T-cell (primary cell): ENCODE measurements at regions not wholly inside any gene's neighbourhood (a gene's known extent, or its start where the extent isn't known, plus 50 kb on each side); places are given as distances from the start of the nearest gene placed in this dataset.

ENCODE experiments used
- ATAC-seq, 4 experiments: fragments of 200-7000 bp in 3 of 4; fragments of 150-1000 bp in 1 of 4; cut with Tn5 transposase; replicated peaks in 1 of 4; 1 replicate in 3 of 4; 2 replicates in 1 of 4; pipeline ENCODE4 v1.10.0; 2021; ENCODE audit warnings: moderate library complexity in 3 of 4, mild to moderate bottlenecking in 2 of 4, moderate number of reproducible peaks in 1 of 4
- CTCF ChIA-PET, 2 donors: fragments of 300-600 bp; sonication (Branson Sonifier 250); formaldehyde crosslinking; loops; one replicate each; lab custom pipeline; 2022; ENCODE audit warnings: antibody characterized with exemption in 2 of 2; lab: Charles Lee
- POLR2A ChIA-PET, 2 donors: fragments of 300-600 bp; sonication (Branson Sonifier 250); formaldehyde crosslinking; loops; one replicate each; lab custom pipeline; 2022; ENCODE audit warnings: antibody characterized with exemption in 2 of 2; lab: Charles Lee
- DNase-seq, 35 experiments: peaks; one replicate each; pipeline versions ENCODE4 v3.0.0 to v3.0.0-alpha.2; 2013 to 2023
- H3K27ac ChIP-seq: one replicate; pipeline ENCODE4 v1.5.1; 2013; ENCODE audit warnings: low read length
- H3K27me3 ChIP-seq, 2 experiments: replicated peaks in 1 of 2; 1 replicate in 1 of 2; 2 replicates in 1 of 2; pipeline versions ENCODE4 v1.6.1 to v1.7.0; 2013; ENCODE audit warnings: low read length in 1 of 2, mixed read lengths in 1 of 2; ENCODE audit not compliant: control insufficient read depth in 2 of 2, insufficient read depth in 2 of 2; ENCODE audit errors: extremely low read depth in 1 of 2
- H3K36me3 ChIP-seq, 2 donors: 1 replicate in 1 of 2; 2 replicates in 1 of 2; pipeline versions ENCODE4 v1.6.1 to v1.7.0; 2013; ENCODE audit warnings: low read length in 1 of 2; ENCODE audit not compliant: control insufficient read depth in 2 of 2, insufficient read depth in 1 of 2; ENCODE audit errors: extremely low read depth in 1 of 2
- H3K4me1 ChIP-seq, 2 experiments: 1 replicate in 1 of 2; 2 replicates in 1 of 2; pipeline versions ENCODE4 v1.6.1 to v1.7.0; 2013; ENCODE audit warnings: low read length in 2 of 2, mixed read lengths in 1 of 2; ENCODE audit not compliant: insufficient read depth in 2 of 2, control insufficient read depth in 1 of 2; ENCODE audit errors: extremely low read depth in 1 of 2
- H3K4me3 ChIP-seq, 2 donors: 1 replicate in 1 of 2; 2 replicates in 1 of 2; pipeline versions ENCODE4 v1.5.1 to v1.7.0; 2013; ENCODE audit warnings: mild to moderate bottlenecking in 2 of 2, low read length in 1 of 2, moderate library complexity in 1 of 2; ENCODE audit not compliant: control insufficient read depth in 1 of 2; ENCODE audit errors: extremely low read depth in 1 of 2
- H3K9me3 ChIP-seq: 2 replicates; pipeline ENCODE4 v1.7.0; 2013
- H3K27ac Mint-ChIP-seq, 2 donors: one replicate each; pipeline ENCODE4 v1.8.0; 2020 to 2021; ENCODE audit warnings: mild to moderate bottlenecking in 2 of 2, mixed read lengths in 2 of 2
- H3K27me3 Mint-ChIP-seq, 2 donors: one replicate each; pipeline ENCODE4 v1.8.0; 2021 to 2022; ENCODE audit warnings: mixed read lengths in 2 of 2
- H3K36me3 Mint-ChIP-seq: one replicate; pipeline ENCODE4 v1.8.0; 2021; ENCODE audit warnings: mixed read lengths
- H3K4me1 Mint-ChIP-seq, 3 donors: one replicate each; pipeline ENCODE4 v1.8.0; 2020 to 2022; ENCODE audit warnings: mixed read lengths in 3 of 3, mild to moderate bottlenecking in 1 of 3
- H3K4me3 Mint-ChIP-seq, 3 donors: one replicate each; pipeline ENCODE4 v1.8.0; 2020 to 2022; ENCODE audit warnings: mild to moderate bottlenecking in 3 of 3, mixed read lengths in 3 of 3, moderate library complexity in 3 of 3
- H3K9me3 Mint-ChIP-seq, 3 donors: one replicate each; pipeline ENCODE4 v1.8.0; 2020 to 2022; ENCODE audit warnings: mixed read lengths in 3 of 3
- WGBS: methylation state at CpG from one replicate; pipeline ENCODE4 v1.1.5; 2013; ENCODE audit warnings: missing lambda C conversion rate; ENCODE audit not compliant: insufficient coverage; 5-methylcytosine and 5-hydroxymethylcytosine counted together

DNA sequence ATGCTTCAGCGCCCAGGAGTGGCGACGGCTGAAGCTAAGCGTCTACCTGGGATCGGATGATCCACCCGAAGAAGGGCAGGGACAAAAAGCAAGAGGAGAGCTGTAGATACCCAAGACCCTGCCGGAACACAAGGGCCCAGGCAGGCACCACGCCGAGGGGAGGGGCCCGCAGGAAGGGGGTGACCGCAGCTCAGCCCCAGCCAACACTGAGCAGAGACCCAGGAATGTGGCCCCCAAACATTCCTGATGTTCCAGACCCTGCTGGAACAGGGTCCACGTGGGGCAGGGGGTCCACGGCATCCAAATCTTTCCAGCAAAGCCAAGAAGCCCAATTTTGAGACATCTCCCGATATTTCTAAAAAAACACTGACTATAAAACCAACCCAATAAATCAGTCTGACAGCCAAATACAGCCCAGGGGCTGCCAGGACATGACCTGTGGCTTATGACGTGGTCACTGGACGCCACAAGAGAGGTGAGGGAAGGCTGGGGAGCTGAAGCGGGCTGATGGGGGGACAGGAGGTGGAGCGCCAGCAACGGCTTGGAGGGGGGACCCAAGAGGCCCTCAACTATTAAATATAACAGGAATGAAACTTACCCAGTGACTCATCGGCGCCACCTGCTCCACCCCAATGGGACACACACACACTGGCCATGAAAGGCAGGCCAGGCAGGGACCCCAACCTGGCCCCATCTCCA, 58.9 kb downstream of the NCOR2 start:
- Histone ChIP-seq H3K27me3 (no peaks in the 10 kb centered on the region), H3K36me3 (peaks cover 0 to 13% of the 10 kb centered on the region in 2 donors), H3K27ac (no peak overlapping the region), H3K4me3 (no peak overlapping the region), H3K4me1 (peaks cover 0 to 26% of the 10 kb centered on the region in 2 experiments), H3K9me3 (no peaks in the 10 kb centered on the region)
- Mint-ChIP-seq H3K36me3 (peaks cover under 1% of the 10 kb centered on the region), H3K9me3 (no peaks in the 10 kb centered on the region), H3K4me3 (no peak overlapping the region), H3K4me1 (peaks cover 37 to 53% (median 46%) of the 10 kb centered on the region in 3 donors), H3K27me3 (no peaks in the 10 kb centered on the region), H3K27ac (no peak overlapping the region)
- 81% methylated on average over 14 of the region's 21 CpGs for WGBS
- peak in 2 of 35 experiments; percentile 9 to 17 for DNase-seq
- ChIA-PET CTCF (no interaction called here), POLR2A (no interaction called here)
- no peak for ATAC-seq

DNA sequence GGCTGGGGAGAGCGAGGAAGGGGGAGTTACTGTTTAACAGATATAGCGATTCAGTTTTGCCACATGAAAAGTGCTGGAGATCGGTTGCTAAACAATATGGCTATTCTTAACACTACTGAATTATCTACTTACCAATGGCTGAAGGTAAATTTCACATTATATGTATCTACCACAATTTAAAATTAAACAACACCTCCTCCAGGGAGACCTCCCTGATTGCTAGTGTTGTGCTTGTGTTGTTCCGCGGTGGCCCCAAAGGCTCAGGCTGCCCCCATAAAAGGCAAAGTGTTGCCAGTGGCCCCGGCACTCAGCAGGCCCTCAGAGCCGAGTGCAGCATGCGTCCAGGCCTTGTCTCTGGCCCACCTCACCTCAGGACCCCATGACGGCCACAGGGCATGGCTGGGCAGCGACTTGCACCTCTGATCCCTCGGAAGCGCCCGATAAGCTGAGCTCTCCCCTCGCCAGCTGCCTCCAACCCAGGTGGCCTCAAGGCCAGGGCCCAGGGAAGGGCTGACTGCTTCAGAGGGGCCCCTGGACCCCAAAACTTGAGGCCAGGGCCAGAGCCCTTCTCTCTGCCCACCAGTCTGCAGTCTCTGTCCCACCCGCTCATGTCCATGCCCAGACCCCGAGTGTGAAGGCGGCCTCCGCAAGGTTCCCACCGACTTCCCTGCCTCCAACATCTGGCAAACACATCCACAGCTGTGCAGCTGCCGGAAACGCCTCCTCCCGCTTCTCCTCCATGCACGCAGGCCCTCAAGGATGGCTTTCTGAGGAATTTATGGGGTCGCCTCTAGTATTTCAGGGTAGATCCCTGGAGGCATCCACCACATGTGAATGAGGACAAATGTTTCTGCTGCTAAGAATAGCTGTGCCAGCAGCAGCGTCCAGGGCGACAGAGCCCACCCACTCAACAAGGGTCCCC, 60.0 kb downstream of the NCOR2 start:
- no peaks in the 10 kb centered on the region for H3K27me3 Mint-ChIP-seq
- no peaks in the 10 kb centered on the region for H3K27me3 ChIP-seq
- no peaks in the 10 kb centered on the region for H3K9me3 ChIP-seq
- H3K36me3 Mint-ChIP-seq = peaks cover 3% of the 10 kb centered on the region
- H3K27ac ChIP-seq = no peak overlapping the region
- H3K36me3 ChIP-seq = peaks cover 0 to 9% of the 10 kb centered on the region in 2 donors
- H3K4me3 ChIP-seq = no peak overlapping the region
- H3K27ac Mint-ChIP-seq = no peak overlapping the region
- ATAC-seq (no peak), DNase-seq (no peak)
- WGBS = 98% methylated on average over 23 of the region's 26 CpGs
- POLR2A ChIA-PET = no interaction called here
- H3K9me3 Mint-ChIP-seq = no peaks in the 10 kb centered on the region
- H3K4me1 Mint-ChIP-seq = peaks cover 44 to 61% (median 54%) of the 10 kb centered on the region in 3 donors
- peak overlapping the region in 1 of 3 donors; percentile 22 for H3K4me3 Mint-ChIP-seq
- peaks cover 0 to 26% of the 10 kb centered on the region in 2 experiments for H3K4me1 ChIP-seq
- CTCF ChIA-PET = no interaction called here

DNA sequence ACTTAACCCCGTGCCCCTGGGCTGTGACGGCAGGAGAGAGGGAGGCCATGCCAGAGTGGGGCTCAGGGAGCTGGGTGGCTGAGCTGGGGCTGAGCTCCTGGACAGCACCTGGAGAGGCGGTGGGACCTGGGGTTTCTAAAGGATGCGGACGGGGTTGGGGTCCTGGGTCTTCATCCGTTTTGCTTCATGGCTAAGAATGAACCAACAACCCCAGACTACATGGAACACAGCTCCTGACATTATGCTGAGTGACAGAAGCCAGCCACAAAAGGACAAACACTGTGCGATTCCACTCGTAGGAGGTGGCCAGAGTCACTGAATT, 60.6 kb downstream of the NCOR2 start:
- Mint-ChIP-seq H3K9me3 (no peaks in the 10 kb centered on the region), H3K27me3 (no peaks in the 10 kb centered on the region), H3K4me3 (peak overlapping the region in 1 of 3 donors; percentile 29), H3K36me3 (peaks cover 3% of the 10 kb centered on the region), H3K27ac (no peak overlapping the region), H3K4me1 (peaks cover 47 to 62% (median 55%) of the 10 kb centered on the region in 3 donors)
- Histone ChIP-seq H3K27me3 (no peaks in the 10 kb centered on the region), H3K4me1 (peaks cover 0 to 26% of the 10 kb centered on the region in 2 experiments), H3K36me3 (peaks cover 0 to 3% of the 10 kb centered on the region in 2 donors), H3K27ac (no peak overlapping the region), H3K4me3 (no peak overlapping the region), H3K9me3 (no peaks in the 10 kb centered on the region)
- ChIA-PET CTCF (no interaction called here), POLR2A (no interaction called here)
- DNase-seq (no peak), ATAC-seq (no peak)
- WGBS = 65% methylated on average over 4 of the region's 8 CpGs

DNA sequence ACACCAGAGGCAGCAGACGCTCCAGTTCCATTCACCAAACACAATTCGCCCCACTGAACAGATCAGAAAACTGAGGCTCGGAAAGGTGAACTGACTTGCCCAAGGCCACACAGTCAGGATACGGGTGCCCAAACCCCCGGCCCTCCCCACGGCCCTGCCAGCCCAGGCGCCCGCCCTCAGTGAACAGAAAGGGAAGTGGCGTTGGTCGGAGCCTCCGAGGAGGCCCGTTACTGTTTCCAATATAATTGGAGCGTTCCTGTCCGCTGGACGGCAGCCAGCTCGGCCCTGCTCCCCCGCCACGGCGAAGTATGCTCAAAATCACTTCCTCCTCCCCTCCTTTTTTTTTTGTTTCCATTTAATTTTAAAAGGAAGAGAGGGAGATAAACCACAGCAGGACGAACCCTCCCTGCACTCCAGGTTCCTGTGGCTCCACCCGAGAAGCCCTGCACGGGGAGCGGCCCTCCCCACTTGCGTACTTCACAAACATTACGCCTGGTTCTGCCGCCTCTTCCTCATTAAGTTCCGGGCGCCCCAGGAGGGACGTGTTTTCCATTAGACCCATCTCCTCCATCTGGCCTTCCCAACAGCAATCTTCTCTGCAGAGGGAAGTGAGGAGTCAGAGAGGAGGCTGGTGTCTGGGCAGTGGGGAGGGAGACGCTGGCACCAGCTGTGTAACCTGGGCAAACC, 61.1 kb downstream of the NCOR2 start:
- H3K9me3 ChIP-seq = no peaks in the 10 kb centered on the region
- peaks cover 50 to 67% (median 59%) of the 10 kb centered on the region in 3 donors for H3K4me1 Mint-ChIP-seq
- peaks cover 3% of the 10 kb centered on the region for H3K36me3 Mint-ChIP-seq
- no peak for ATAC-seq
- no peak overlapping the region for H3K27ac ChIP-seq
- H3K9me3 Mint-ChIP-seq = no peaks in the 10 kb centered on the region
- H3K4me3 ChIP-seq = no peak overlapping the region
- H3K36me3 ChIP-seq = peaks cover 0 to 3% of the 10 kb centered on the region in 2 donors
- no peaks in the 10 kb centered on the region for H3K27me3 Mint-ChIP-seq
- H3K4me1 ChIP-seq = peaks cover 1 to 26% of the 10 kb centered on the region in 2 experiments
- H3K27ac Mint-ChIP-seq = no peak overlapping the region
- WGBS = 80% methylated on average over 12 of the region's 30 CpGs
- ChIA-PET CTCF (no interaction called here), POLR2A (no interaction called here)
- peak in 1 of 35 experiments; percentile 37 for DNase-seq
- peak overlapping the region in 1 of 3 donors; percentile 29 for H3K4me3 Mint-ChIP-seq
- H3K27me3 ChIP-seq = no peaks in the 10 kb centered on the region

DNA sequence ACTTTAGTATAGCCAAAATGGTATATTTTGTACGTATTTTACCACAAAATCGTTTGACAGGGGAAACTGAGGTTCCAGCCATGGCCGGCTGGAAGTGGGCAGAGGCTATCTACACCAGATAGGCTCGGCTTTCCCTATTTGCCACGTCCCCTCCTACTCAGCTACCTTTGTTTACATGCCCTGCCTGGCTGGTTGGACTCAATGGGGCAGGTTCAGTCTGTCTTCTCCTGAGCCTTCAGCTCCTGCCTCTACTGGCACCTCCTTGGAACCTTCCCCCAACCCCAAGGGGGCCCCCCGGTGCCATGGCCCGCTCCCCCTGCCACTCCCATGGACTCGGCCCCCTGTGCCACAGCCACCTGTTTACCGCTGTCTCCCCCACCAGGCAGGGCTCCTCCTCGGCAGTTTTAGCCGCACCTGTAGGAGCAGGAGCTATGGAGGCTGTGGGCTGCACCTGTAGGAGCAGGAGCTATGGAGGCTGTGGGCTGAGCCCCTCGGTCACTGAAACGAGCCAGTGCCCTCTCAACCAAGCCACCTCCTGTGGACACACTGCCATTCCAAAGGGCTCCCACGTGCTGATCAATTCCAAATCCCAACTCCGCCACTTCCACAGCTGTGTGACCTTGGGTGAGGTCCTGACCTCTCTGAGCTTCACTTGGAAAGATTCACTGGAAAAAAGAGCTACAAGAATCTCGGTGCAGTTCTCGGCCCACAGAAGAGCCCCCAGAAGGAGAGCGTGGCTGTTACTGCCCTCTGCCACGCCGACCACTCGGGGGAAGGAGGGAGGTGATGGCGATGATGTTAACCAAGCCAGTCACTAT, 62.2 kb downstream of the NCOR2 start:
- no peaks in the 10 kb centered on the region for H3K9me3 Mint-ChIP-seq
- WGBS = 87% methylated on average over 10 of the region's 22 CpGs
- POLR2A ChIA-PET = interaction anchor here in 1 of 2 donors (0.6 kb wide), 1 partner anchor 10 kb away, joined by 3 read pairs; no protein-coding TSS in a partner anchor
- no peak overlapping the region for H3K4me3 Mint-ChIP-seq
- no peak overlapping the region for H3K27ac ChIP-seq
- ATAC-seq (no peak), DNase-seq (no peak)
- H3K36me3 ChIP-seq = no peaks in the 10 kb centered on the region
- no peaks in the 10 kb centered on the region for H3K27me3 ChIP-seq
- peaks cover 46 to 65% (median 59%) of the 10 kb centered on the region in 3 donors for H3K4me1 Mint-ChIP-seq
- H3K4me3 ChIP-seq = no peak overlapping the region
- no peak overlapping the region for H3K27ac Mint-ChIP-seq
- no peaks in the 10 kb centered on the region for H3K9me3 ChIP-seq
- peaks cover 3% of the 10 kb centered on the region for H3K36me3 Mint-ChIP-seq
- peaks cover 2 to 26% of the 10 kb centered on the region in 2 experiments for H3K4me1 ChIP-seq
- CTCF ChIA-PET = no interaction called here
- H3K27me3 Mint-ChIP-seq = no peaks in the 10 kb centered on the region
